NCI-H2196 (cell line): ENCODE measurements at regions not wholly inside any gene's neighbourhood (a gene's known extent, or its start where the extent isn't known, plus 50 kb on each side); places are given as distances from the start of the nearest gene placed in this dataset.

Experiments used
- DNase-seq: peaks from one replicate; lab custom pipeline; 2025; ENCODE audit not compliant: unreplicated experiment; lab: John Stamatoyannopoulos, UW

DNA sequence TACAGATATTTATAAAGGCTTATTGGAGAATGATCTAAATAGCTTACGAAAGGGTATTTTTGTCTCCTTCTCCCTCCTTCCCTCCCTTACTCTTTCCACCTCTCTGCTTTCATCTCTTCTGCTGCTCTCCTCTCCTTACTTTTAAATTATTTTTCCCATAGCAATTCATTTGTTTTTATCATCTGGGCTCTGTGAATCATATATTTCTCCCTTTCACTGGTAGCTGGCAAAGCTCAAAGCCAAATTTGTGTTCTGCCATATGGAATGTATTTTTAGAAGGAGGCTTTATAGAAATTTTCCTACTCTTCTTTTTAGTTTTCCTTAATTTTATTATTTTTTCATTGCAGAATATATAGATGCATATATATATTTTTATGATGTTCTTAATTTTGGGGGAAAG is 385.8 kb downstream of the C3orf38 start:
- no peak for DNase-seq

DNA sequence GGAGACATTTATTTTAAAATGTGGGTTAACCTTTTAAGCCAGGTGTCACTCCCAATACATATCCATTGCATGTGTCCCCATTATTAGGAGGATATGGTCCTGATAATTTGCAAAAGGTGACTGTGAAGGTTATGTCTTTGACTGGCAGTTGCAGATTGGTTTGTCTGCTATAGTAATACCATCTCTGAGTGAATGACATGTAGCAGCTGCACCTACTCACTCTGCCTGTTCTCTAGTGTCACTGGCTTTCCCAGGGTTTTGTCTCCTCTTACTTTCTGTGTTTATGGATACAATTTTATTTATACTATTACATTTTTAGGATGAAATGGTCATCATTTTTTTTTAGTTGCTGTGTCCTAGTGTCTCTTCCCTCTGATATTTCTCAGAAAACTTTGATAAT is 393.2 kb downstream of the C3orf38 start:
- no peak for DNase-seq

DNA sequence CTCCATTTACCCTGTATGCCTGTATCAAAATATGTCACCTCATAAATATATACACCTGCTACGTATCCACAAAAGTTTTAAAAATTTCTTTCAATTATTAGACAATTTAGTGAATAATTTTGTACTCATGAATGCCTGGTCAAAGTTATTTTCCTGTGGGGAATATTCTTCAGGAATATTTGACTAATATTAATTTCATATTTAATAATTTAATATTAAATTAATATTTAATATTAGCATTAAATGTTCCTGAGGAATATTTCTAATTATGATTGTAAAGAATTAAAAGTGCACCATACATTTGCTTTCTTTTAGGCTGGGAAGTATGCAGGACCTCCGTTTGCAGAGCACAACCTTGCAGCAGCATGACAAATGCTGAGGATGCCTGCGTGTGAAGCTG is 422.7 kb downstream of the C3orf38 start:
- no peak for DNase-seq

DNA sequence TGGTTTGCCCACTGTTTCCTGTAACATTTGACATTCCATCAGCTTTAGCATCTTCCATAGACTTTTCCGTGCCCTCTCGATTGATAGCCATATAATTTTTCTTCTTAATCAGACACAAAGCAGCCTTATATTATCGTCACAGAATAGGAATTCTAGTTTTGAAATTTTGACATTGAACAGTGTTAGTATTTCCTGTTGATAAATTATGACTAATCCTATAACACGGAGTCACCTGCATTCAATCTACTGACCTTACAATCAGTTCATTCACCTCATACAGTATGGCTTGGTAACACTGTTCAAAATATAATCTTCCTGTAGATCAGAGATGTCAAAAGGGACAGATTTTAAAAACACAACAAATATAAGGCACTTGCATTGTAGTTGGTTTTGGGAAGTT is 423.7 kb downstream of the C3orf38 start:
- DNase-seq = no peak

DNA sequence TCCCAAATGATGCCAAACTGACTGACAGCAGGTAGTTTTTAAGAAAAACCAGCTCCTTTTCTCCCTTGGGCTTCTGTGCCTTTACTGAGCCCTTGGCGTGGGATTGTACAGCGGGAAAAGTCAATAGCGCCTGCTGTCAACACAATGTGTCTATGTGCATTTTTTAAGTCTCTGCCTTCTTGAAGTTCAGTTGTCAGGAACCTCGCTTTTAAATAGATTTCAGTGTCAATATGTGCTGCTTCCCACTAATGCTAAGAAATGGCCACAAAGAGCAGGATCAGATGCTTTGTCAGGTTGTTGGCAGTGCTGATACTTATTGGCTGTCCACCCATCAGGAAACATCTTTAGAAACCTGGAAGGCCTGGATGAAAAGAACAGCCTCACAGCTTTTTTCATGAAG is 424.4 kb downstream of the C3orf38 start:
- DNase-seq = no peak

DNA sequence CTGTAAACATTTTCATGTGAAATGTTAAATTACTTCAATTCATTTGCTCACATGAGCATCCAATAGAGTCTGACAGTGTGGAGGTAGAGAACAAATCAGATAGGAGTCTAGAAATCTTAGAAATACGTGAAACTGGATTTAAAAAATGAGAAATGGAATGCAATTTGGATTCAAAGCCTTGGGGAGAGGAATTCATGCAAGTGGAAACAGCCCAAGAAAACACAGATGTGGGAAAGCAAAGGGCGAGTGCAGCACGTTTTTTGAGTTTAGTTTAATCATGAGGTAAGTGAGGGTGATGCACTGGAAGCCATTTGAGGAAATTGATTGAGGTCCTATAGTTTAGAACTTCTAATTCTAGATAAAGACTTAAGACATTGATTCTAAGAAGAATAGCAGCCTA is 434.7 kb downstream of the C3orf38 start:
- DNase-seq = no peak

DNA sequence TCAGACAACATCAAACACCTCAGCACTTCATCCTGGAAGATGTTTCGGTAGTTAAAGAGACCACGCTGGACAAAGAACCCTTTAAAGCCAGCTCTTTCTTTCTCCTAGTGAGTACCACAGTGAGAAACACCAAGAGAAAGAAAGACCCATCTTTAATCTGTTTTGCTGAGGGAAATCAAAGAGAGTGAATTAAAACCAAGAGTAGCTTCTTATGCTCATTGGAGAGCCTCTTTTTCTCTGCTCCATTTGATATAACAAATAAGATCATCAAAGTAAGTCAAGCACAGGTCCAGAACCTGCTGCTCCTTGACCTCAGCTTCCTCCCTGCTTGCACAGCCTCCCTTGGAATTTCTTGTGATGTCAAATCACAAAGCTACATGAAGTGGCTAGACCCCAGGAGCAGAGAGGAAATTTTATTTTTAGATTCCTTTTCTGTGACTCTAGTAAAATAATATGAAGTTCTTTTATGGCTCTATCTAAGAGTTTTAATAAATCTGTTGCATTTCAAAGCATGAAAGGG is 436.4 kb downstream of the C3orf38 start:
- no peak for DNase-seq

DNA sequence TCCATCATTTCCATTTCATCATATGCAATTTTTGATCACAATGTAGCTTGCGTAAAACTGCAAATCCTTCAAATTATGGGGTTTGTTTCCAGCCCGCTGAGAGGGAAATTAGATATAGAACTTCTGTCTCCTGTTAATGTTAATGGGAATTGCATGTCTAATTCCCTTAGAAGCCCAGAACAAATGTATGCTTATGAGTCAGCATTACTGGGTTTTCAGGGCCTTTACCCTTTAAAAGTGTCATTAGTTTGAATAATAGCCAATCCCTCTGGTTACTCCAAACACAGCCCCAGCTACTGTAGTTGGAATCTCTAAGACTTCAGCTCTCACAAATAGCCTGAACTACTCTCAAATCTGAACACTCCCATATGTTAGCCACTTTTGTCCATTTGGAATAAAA is 439.4 kb downstream of the C3orf38 start:
- no peak for DNase-seq

DNA sequence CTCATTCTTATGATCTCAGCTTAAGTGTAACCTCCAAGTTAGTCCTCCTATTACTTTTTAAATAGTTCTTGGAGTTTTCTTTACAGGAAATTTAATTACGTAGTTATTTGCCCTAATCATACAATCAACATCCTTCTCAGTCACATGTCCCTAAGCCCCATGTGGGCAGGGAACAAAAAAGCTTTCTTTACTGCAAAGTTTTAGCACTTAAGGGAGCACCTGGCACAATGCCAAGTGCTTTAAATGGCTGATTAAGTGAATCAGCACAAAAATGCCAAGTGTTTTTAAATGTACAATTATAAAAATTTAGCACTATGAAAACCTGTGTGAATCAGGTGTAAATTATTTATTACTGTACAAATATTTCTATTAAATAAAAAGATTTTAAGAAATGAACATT is 445.3 kb downstream of the C3orf38 start:
- DNase-seq = no peak

DNA sequence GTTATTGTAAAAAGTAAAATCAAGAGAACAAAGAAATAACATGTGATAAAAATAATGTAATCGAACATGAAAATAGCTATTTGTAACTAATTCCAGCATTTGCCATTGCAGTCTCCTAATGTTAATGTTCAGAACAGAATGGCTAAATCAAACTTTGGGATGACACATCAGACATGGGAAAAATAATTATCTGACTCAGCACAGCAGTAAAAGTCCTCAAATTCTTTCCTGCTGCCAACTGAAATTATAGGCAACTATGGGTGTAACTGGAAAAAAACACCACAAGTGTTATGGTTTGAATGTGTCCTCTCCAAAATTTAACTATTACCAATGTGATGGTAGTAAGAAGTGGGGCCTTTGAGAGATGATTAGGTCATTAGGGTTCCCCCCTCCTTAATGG is 446.7 kb downstream of the C3orf38 start:
- DNase-seq = no peak

DNA sequence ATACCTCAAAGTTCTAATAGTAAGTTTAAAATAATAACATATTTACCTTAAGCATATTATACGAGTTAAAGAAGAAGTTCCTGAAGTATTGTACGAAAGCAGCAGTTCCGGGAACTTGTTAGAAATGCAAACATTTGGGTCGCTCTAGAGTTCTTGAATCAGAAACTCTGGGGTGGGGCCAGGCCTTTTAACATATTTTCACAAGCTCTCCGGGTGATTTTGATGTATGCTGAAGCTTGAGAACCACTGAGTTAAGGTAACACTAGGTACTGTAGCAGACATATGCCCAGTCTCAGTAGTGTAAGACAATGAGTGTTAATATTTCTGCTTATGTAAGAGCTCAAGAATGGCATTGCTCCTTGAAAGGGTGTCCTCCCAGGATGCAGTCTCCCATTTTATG is 461.1 kb downstream of the C3orf38 start:
- DNase-seq = no peak

DNA sequence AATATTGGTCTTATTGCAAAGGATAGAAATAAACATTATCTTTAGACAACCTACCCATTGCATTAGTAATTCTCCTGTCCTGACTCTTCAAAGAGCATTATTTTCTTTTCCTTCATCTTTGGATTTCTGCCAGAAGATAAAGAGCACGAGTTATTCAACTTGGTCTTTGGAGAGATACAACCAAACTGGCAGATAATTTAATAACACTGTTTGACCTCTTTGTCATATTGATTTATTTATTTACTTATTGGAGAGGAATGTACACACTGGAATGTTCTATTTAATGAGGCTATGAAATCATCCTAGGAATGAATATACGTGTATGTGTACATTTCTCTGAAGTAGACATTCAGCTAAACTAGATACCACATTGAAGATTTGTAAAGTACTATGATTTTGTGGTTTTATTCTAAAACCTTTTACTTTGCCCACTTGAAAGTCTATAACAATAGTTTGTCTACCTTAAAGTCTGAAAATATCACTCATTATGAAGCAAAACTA is 462.1 kb downstream of the C3orf38 start:
- DNase-seq = no peak

DNA sequence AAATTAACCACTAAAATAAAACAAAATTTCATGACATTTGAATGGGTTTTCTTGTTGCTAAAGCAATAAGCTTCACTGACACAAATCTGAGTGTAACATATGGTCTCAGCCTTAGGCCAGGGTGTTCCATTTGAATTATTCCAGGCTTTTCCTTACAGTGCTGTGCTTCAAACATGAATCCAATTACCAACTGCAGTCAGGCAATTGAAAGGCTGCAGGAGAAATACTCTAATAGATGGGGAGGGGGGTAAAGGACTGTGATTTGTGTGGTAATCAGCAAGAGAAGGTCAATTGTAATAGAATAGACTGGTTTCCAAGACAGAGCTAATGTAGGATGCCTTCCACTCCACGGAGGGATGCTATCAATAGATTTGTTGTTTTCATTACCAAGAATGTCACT is 466.7 kb downstream of the C3orf38 start:
- DNase-seq = no peak

DNA sequence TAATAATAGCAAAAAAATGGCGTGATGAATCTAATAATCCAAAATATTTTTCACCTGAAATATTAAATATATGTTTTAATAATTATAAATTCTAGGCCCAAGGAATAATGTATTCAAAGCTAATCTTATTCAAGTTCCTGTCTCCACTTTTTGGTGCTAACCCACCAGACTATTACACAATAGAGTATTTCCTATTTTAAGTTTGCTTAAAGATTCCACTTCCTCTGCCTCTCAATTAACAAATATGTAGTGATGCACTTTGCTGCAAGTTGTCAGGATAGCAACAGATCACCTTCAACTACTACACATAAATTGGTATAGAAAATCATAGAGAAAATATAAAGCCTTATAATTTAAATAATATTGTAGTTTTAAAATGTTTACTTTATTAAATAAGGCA is 467.5 kb downstream of the C3orf38 start:
- no peak for DNase-seq

DNA sequence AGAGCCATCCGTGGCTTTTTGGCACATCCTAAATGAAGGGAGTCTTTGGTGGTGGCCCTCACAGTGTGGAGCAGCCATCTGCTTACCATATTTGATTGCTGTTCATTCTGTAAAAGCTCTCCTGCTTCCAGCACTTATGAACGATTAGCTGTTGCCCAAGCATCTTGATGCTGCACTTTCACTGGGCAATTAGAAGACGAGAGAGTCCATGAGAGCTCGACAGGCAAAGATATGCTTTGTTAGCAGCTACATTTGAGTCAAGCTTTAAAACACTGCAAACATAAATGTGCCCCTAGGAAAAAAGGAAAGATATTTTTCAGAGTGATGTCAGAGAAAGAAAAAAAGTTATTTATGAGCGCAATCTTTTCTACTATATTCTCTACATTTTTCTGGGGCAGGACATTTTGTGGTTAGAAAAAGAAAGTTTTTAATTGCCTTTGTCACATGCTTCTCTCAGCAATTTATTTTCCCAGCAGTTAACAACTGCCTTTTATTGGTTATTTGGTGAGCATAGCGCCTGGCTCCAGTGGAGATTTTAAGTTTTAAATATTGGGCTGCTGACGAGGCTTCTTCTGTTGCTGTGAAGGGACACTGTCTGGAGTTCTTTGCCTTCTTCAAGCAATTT is 468.4 kb downstream of the C3orf38 start:
- DNase-seq = no peak

DNA sequence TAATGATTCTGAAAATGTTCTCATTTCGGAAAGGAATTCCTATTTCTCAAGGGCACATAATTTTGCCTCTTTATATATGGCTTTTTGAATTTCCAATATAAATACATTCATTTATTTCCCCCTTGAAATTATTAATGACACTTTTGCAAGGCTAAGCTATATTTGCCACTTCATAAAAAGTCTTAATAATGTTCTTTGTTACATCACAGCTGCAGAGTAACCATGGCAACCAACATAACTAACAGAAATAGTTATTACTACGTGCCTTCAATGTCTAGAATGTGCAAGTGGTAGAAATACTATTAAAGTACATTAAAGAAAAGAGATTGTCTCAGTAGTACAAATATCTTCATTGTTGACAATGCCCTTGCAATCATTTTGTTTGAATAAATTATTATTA is 471.8 kb downstream of the C3orf38 start:
- no peak for DNase-seq

DNA sequence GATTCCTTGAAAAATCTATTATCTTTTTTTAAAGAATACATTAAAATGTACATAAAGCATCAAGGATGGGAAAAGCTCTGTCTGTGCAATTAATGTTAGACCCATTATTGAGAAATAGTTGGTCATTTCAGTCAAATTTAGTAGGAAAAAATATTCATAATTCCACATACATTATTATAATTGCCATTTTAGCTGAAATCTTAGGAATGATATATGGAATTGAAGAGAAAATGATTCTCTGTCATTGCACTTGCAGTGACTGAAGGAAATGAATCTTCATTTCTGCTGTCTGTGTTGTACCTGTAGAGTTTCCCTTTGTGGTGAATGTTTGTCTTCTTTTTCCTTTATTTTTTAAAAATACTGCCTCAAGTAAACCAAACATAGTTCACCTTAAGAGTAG is 473.9 kb downstream of the C3orf38 start:
- DNase-seq = no peak

DNA sequence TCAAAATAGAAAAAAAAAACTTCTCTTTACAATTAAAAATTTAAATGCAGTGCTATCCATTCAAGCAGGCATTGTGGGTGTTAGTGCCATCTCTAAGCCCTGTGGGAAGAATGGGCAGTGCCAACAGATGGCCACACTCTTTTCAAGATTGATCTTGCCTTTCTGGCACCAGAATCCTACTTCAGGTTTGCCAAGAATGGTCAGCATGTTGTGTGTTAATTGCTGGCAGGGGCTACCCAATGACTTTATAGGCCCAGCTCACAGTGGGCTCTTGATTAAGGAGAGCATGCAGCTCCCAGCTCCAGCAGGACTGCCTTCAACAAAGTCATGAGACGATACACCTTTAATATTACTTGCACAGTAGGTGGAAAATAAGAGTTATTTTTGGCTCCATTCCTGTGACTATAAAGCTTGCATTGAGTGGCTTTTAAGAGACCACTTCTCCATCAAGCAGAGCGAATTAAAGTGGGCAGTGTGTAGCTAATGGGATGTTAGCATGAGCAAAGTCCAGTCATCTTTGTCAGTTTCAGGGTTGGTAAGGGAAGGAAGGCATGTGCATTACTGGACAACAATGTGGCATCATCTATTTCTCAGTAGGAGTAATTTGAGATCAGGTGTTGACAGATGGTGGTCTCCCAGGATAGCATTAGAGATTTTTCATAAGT is 476.8 kb downstream of the C3orf38 start:
- no peak for DNase-seq

DNA sequence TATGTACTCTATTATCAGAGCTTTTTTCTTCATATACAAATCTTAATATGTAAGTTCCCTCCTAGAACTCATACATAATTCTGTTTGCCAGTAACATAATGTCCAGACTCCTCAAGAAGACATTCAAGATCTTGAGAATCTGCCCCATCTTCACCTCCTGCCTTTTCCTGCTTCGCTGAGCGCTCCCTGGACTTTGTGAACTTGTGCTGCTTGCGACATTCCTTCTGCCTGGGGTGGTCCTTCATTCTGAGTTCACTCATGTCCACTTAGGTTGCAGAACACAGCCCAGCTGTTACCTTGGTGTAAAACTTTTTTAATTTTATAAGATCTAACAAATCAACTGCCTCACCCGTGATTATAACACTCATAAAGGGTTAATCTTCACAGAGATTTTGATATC is 478.5 kb upstream of the EPHA3 start:
- DNase-seq = no peak

DNA sequence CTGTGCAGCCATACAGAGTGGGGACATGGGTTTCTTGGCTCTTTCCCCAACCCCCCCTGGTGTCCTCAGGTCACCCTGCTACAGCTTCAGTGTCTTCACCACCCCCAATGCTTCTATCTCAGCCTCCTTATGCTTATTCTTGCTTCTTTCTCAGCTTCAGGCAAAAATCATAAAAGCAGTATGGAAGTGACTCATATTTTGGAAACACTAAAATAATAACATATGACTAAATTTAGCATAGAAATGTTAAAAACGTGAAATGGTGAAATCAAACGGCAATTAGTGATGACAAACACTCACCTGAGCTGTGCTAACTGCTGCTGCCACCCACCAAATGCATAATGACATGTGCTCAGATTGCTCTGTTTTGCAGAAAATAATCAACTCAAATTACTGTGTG is 475.2 kb upstream of the EPHA3 start:
- no peak for DNase-seq

DNA sequence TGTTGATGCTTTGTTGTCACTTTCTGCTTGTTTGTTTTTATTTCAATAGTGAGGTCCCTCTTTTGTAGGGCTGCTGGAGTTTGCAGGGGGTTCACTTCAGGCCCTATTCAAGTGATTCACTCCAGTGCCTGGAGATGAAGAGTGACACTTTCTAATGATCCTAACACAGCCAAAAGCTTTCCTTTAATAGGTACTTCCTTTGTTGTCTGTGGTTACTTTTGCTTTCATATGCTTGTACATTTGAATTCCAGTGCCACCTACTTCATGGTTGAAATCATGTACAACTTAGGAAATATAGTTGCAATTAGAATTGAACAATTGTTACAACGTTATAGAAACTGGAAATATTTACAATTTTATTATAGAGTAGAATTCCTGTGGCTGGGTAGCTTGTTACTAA is 466.8 kb upstream of the EPHA3 start:
- DNase-seq = no peak

DNA sequence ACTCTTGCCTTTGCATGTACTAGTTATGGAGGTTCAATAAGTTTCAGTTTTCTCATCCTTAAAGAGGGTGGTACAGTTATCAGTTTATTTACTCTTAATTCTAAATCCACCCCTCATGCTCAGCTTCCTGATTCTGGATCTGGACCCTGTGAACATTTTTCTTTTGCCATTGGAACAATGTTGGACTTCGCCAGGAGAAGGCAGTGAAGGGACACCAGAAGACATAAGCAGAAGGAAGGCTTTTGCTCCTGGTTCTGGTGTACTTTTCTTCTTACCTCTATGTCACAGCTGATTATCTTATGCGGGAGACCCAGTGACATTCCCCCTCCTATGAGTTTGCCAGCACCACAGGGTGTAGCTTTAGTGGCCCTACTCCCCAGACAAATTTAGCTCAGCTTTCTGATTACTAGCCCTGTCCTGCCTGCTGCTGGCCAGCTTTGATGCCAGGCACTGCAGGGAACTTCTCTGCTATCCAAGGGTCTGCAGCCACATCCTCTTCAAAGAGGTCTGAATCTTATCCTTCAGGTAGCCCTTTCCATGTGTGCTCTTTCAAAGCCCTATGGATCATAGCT is 466.3 kb upstream of the EPHA3 start:
- DNase-seq = no peak
